Inferior parietal cortex (tissue), 1 donor: ENCODE measurements at regions not wholly inside any gene's neighbourhood (a gene's known extent, or its start where the extent isn't known, plus 50 kb on each side); places are given as distances from the start of the nearest gene placed in this dataset.
"Not testable (repeated sequence)": the region's sequence is repeated elsewhere in the genome, so short reads cannot be mapped to it uniquely, and the experiment has no call there.

Experiments used
- DNase-seq: peaks from one replicate; pipeline ENCODE4 v3.0.0-alpha.2; 2016; ENCODE audit errors: extremely low spot score

DNA sequence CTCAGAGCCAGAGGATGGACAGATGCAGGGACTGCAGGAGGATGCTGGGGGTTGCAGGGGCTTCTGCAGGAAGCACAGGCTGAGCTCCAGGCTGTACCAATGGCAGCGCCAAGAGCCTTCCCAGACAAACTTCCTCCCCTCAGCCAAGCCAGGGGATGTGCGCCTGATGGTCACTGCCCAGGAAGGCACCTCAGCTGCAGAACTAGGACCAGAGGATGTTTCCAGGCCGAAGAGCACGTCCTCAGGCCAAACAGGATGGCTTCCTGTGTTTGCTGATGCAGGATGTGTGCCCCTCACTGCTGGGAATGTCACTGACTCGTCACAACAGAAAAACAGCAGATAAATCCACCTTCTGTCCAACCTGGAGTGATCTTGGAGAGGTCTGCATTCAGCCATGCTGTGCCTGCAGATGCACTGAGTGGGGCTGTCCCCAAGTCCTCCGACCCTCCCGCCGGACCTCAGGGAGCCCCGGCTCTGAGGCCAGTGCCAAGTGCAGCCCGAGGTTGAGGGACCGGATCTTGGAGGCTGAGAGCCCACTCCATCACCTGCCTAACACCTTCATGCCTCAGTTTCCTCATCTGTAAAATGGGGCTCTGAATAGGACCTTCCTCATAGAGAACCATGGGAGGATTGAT, 152.5 kb upstream of the CHST15 start:
- no peak for DNase-seq

DNA sequence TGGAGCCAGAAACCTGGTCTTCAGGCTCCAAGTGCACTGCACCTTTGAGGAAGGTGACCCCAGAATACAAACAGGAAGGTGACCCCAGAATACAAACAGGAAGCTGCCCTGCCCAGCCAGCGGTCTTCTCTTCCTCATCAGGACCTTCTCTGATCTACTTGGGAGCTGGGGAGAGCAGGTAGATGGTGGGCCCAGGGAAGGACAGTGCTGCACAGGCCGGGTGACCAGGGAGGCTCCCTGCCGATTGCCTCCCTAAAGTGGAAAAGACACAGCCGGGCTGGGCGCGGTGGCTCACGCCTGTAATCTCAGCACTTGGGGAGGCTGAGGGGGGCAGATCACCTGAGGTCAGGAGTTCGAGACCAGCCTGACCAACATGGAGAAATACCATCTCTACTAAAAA, 151.8 kb upstream of the CHST15 start:
- DNase-seq = no peak

DNA sequence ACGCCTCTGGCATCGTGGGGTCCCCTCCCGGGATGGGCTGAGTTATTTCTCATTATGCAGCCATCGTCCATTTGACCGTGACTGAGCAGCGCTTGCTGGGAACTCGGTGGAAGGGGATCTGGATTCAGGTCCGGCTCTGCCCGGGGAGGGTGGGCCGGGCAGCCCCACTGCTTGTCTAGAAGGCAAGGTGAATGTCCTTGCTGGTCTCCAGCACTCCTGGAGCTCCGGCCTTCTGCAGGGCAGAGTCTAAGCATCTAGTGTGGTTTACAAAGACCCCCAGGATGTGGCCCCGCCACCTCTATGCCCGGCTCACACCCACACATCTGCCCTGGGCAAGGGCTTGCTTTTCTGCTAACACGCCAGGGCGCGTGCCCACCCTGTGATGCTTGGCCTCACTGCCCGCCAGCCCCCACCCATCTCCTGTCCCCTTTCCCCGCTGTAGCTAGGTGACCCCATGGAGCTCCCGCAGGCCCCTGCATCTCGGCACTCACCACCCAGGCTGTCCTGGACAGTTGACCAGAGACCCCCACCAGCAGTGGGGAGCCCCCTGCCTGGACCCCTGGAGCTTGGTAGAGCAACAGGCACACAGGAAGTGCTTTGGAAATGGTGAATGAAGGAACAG, 151.0 kb upstream of the CHST15 start:
- DNase-seq = no peak

DNA sequence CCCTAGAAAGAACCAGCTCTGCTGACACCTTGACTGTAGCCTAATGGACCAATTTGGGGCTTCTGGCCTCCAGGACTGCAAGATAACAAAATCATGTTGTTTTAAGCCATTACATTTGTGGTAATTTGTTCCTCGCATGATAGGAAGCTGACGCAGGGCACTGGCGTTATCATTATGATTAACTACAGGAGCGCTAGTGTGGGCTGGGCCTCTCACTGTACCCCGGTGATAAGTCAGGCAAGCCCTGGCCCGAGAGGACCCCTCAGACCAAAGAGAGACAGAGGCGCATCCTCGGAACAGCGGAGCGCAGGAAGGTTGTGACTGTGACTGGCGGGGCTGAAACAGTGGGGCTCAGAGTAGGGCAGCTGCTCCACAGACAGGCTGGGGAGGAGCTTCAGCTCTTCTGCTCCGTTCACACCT, 150.3 kb upstream of the CHST15 start:
- no peak for DNase-seq

DNA sequence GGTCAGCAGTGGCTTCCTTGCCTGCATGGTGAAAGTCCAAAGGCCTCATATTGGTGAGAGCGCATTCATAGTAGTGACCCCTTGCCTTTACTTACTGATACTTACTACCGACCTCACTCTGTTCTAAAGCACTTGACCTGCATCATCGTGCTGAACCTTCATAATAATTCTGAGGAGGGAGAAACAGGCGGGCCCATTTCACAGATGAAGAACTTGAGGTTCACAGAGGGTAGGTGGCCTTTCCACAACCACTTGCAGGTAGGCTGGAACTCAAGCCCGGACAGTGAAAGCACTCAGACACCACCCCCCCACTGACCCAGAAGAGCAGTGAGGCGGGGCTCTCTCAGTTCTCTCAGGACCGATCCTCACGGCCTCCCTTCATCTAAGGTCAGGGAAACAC, 149.4 kb upstream of the CHST15 start:
- no peak for DNase-seq

DNA sequence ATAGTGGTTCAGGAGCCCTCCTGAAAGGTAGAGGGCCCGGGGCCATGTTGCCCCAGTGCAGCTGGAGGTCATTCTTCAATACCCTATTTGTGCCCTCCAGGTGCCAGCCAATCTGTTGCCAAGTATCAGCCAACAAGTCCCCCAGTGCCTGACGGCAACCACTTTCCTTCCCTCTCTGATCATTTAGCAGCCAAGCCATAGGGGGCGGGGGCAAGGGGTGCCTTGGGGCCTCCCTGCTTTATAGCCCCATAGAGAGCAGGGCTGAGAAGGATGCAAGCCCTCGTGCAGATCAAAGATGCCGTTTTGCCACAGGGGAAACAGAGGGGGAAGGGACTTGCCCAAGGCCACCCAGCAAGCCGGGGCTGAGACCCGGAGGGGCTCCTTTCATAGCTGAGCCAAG, 149.0 kb upstream of the CHST15 start:
- DNase-seq = no peak

DNA sequence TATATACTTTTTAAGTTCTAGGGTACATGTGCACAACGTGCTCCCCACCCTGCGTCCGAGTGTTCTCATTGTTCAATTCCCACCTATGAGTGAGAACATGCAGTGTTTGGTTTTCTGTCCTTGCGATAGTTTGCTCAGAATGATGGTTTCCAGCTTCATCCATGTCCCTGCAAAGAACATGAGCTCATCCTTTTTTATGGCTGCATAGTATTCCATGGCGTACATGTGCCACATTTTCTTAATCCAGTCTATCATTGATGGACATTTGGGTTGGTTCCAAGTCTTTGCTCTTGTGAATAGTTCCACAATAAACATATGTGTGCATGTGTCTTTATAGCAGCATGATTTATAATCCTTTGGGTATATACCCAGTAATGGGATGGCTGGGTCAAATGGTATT, 148.1 kb upstream of the CHST15 start:
- not testable (repeated sequence) for DNase-seq

DNA sequence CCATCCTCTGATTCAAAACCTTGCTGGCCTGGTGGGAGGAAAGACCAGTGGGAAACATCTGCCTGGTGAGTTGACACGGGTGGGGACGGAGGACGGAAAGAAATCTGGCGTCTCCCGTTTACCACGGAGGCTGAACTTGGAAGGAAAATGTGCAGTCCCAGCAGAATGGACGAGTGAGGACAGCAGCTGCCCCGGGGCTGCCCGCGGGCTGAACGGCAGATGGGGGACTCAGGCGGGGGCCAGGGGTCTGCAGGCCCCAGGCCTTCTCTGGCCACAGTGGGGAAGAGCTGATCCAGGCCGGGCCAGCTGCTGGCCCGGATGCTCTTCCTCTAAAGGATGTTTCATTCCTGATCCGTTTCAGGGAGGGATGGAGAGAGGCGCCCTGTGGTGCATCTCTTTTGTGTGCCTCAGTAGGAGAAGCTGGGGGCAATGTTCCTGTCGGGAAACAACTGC, 147.5 kb upstream of the CHST15 start:
- no peak for DNase-seq

DNA sequence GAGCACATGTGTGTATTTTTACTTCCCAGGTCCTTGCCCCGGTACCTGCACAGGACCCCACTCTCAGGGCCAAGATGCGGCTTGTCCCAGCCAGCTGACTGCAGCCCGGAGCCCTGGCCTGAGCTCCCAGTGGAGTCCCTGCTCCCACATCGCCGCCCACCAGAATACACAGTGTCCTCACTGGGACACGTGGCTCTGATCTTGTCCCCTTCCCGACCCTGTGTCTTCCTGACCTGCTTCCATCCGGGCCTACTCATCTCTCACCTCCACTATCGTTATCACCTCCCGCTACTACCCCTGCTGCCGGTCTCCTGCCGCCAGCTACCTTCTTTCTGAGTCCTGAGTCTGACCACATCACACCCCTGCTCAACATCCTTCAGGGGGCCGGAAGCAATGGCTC, 146.3 kb upstream of the CHST15 start:
- DNase-seq = no peak

DNA sequence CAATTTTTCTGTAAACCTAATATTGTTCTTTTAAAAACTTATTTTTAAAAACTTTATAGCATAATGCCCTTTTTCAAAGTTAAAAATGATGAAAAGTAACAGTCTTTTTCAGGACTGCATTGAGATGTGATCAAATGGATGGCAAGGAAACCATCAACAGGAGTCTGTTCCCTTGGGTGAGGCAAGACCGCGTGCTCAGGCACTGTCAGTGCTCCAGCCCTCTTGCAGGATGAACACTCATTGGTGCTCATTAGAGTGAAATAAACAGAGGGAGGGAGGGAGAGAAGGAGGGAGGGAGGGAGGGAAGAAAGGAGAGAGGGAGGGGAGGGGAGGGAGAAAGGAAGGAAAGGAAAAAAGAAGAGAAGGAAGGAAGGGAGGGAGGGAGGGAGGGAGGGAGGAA, 145.7 kb upstream of the CHST15 start:
- DNase-seq = no peak

DNA sequence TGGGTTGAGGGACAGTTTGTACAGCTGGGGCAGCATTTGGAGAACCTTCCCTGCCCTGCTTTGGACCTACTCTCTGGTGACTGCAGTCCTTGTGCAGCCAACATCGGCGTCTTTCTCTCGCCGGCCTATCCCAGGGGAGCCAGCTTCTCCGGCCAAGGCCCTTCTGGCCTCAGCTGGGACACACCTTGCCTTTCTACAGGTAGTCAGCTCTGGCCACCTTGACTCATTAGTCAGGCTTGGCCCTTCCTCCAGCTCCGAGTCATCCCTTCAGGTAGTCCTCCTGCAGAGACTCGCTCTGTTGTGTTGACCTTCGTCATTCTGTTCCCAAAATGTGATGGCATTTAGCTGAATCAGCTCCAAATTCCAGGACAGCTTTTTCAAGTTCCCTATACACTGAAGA, 145.0 kb upstream of the CHST15 start:
- no peak for DNase-seq

DNA sequence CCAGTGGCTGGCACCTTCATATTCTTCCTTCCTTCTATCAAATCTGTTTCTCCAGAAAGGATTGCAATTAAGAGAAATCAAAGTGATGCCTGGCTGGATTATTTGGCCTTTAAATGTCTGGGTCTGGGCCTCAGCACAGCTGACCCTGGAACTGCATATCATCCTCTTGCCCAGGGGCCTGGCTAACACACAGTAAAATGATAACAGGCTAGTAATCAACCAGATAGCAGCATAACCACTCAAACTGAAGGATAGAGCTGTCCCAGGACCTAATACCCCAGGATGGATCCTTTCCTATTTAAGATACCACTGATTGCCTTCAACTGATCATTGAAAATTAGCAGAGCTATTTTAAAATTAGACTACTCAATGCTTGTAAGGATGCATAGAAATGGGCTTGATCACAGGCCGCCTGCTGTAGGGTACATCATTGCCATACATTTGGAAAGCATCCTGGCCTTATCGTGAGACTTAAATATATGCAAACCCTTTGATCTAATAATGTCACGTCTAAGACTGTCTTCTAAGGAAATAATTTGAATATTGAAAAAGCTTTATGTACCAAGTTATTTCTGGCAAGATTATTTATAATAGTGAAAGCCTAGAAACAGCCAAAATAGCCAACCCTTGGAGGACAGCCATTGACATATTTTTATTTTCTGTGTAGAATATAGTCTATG, 144.0 kb upstream of the CHST15 start:
- DNase-seq = no peak

DNA sequence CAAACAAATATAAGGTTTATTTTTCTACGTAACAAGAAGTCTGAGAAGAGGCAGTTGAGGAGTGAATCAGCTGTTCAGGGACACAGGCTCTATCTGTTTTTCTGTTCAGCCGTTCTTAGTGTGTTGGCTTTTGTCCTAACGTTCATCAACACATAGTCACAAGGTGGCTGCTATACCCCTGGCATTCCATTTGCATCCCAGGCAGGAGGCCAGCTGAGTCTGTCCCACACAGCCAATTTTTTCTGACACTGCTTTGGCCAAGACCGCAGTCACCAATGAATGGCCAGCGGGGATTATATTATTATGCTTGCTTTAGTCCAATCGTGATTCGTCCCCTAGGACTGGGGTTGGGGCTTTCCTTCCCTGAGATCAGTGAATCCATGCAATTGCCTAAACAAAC, 143.4 kb upstream of the CHST15 start:
- no peak for DNase-seq

DNA sequence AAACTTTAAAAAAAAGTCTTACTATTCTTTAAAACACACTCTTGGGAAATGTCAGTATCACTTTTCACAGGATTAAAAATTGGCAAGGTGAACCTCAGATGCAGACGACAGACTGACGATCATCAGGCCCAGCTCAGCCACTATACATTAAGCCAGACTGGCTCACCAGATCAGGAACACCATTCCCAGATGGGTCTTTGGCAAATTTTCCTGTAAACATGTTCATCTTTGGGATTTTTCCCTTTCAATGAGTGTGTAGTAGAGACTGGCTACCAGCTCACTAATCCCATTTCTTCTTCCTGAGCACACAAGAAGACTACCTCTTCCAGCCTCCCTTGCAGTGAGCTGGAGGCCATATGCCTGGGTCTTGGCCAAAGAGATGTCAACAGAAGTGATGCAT, 142.7 kb upstream of the CHST15 start:
- no peak for DNase-seq

DNA sequence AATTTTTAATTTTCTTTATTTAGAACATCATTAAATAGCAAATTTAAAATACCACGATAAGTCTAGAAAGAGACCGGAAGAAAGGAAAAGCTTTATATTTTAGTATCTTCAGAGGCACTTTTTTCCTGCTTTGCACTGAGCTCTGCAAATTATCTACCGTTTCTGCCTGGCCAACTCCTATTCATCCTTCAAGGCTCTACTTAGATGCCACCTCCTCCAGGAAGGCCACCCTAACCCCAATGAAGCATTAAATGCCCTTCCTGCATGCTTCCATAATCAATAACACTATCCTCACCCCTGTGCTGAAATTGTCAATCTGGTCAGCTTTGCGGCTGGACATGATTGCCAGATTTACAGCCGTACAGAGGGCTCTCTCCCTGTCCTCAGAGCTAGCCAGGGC, 141.8 kb upstream of the CHST15 start:
- no peak for DNase-seq

DNA sequence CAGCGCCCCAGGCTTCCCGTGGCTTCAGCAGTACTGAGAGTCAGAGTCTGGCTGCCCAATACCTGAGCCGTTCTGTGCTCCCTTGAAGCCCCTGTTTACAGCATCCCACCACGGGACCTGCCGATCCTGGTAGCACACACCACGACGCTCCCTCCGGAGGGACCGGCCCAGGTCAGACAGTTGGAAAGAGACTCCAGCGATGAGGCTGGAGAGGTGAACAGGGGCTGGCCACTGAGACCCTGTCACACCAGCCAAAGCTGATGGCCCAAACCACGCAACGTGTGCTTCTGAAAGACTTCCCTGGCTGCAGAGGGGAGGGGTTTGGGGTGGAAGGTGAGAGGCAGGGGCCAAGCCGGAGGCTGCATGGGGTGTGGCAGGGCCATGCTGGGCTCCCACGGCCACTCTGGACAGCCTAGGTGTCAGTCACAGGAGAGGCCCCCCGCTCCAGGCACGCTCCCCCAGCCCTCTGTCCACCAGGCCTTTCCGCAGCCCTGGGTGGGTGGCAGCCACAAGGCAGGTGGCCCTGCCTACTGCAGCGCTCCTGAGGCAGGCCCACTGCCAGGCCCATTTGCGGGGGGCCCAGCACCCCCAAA, 140.2 kb upstream of the CHST15 start:
- no peak for DNase-seq

DNA sequence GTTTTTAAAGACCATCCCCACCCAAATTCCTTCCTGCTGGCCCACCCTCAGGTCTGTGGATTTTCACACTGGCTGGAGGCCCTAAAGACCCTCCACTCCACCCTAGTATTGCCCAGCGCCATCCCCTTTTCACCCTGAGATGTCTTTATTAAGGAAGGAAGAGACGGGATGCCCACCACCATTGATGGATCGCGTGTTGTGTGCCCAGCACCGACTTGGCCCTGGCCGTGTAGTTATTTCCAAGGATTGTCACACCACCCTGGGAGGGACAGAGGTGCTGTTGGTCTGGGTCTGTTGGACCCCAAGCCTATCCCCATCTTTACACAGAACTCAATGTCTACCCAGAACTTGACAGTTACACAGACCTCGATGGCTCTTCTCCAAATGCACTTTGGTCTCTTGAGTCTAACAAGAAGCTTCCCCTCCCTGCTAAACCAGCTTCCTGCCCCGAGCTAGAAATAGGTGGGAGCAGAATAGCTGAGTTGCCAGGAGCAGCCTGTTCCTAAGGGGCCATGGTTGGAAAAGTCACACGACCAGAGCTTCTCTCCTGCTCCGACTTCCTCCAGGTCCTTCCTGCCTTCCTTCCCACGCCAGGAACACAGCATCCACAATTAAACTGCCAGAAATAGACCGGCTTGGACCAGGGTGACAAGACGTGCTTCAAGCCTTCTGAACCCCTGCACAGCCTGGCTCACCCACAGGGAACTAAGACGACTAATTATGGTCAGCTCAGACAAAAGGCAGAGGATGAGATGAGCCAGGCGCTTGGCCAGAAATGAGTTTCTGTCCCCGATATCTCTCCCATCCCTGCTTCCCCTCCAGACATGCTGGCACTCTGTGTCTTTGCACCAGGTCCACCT, 139.5 kb upstream of the CHST15 start:
- DNase-seq = no peak

DNA sequence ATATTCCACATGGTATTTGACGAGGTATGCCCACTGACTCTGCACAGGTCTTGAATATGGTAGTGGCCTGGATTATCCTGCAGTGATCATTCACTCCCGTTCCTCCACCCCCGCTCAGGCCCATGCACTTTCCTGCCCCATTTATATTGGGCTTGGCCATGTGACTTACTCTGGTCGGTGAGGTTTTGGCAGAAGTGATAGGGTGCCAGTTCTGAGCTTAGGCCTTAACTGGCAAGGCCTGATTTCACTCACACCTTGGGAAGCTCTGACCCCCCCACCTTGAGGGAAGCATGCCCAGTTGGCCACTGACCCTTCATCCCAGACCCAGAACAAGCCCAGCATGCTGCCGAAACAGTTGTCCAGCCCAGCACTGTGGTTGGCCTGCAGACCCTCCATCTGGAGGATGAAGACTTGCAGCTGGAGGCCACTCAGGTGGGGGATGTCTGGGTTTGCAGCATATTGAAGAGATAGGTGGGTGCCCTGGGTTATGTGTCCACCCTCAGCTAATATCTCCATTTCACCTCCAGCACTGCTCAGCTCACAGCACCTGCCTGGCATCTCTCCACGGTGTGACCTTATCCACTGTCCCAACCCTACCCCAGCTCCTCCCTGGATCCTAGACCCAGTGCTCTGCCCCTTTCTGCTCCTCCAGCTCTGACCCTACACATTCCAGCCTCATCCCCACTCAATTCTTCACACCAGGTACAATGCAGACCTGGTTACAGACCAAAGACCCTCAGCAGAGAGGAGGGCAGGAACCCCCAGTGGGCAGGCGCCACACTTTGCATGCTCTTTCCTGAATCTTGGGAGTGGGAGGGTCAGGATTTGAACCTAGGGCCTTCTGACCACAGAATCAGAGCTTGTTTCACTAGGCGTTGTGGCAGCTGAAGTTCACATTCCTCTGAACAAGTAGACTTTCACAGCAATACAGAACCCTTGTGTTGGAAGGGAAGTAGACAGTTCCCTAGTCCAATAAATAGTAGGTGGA, 138.1 kb upstream of the CHST15 start:
- no peak for DNase-seq

DNA sequence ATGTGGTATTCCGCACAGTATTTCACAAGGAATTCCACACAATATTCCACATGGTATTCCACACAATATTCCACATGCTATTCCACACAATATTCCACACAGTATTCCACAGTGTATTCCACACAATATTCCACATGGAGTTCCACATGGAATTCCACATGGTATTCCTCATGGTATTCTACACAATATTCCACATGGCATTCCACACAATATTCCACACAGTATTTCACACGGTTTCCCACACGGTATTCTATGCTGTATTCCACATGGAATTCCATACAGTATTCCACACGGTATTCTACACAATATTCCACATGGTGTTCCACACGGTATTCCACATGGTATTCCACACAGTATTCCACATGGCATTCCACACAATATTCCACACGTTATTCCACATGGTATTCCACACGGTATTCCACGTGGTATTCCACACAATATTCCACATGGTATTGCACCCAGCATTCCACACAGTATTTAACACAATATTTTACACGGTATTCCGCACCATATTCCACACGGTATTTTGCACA, 137.3 kb upstream of the CHST15 start:
- no peak for DNase-seq

DNA sequence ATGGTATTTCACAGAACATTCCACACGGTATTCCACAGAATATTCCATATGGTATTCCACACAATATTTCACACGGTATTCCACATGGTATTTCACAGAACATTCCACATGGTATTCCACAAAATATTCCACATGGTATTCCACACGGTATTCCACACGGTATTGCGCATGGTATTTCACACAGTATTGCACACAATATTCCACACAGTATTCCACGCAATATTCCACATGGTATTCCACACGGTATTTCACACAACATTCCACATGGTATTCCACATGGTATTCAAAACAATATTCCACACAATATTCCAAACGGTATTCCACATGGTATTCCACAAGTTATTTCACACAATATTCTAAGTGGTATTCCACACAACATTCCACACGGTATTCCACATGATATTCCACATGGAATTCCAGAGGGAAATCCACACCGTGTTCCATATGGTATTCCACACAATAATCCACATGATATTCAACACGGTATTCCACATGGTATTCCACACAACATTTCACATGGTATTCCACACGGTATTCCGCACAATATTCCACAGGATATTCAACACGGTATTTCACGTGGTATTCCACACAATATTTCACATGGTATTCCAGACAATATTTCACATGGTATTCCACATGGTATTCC, 136.7 kb upstream of the CHST15 start:
- DNase-seq = no peak
